SU-DHL-6 (cell line): ENCODE measurements at regions not wholly inside any gene's neighbourhood (a gene's known extent, or its start where the extent isn't known, plus 50 kb on each side); places are given as distances from the start of the nearest gene placed in this dataset.

Source experiments
- CTCF ChIP-seq: fragments of 200-600 bp; sonication (generic); IDR thresholded peaks from one replicate; pipeline ENCODE4 v1.5.1; 2017; ENCODE audit warnings: antibody characterized with exemption, mild to moderate bottlenecking, low read length, moderate library complexity; ENCODE audit not compliant: insufficient read depth, poor library complexity, severe bottlenecking
- EZH2phosphoT487 ChIP-seq: fragments of 200-600 bp; sonication (generic), shearing (Covaris generic); conservative IDR thresholded peaks from 2 replicates; pipeline ENCODE4 v1.6.1; 2018; ENCODE audit warnings: mild to moderate bottlenecking, antibody characterized with exemption, low read length, moderate library complexity, mixed read lengths

DNA sequence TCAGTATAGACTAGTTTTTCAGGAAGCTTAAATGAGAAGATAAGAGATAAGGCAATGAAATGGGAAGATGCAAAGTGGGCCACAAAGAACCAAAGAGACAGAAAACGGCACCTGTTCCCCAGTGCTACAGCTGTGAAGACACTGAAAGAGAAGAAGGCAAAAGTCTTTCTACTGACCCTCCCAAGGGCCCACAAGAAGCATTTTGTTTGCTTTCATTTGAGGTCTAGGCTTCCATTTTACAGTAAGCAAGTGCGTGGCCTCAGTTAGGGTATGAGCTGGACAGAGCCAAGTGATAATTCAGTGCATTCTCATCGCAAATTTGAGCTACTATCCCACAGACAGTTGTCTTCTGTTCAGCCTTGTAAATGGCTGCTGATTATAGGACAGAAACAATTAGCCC is 53.4 kb upstream of the STK17B start:
- TF ChIP-seq CTCF, result no peak
- TF ChIP-seq EZH2phosphoT487, result no peak
